NCI-H2171 treated with DMSO at 0.1 percent for 48 hours (cell line): ENCODE measurements at regions not wholly inside any gene's neighbourhood (a gene's known extent, or its start where the extent isn't known, plus 50 kb on each side); places are given as distances from the start of the nearest gene placed in this dataset.

Experiments
- DNase-seq: peaks from one replicate; lab custom pipeline; 2025; lab: John Stamatoyannopoulos, UW

DNA sequence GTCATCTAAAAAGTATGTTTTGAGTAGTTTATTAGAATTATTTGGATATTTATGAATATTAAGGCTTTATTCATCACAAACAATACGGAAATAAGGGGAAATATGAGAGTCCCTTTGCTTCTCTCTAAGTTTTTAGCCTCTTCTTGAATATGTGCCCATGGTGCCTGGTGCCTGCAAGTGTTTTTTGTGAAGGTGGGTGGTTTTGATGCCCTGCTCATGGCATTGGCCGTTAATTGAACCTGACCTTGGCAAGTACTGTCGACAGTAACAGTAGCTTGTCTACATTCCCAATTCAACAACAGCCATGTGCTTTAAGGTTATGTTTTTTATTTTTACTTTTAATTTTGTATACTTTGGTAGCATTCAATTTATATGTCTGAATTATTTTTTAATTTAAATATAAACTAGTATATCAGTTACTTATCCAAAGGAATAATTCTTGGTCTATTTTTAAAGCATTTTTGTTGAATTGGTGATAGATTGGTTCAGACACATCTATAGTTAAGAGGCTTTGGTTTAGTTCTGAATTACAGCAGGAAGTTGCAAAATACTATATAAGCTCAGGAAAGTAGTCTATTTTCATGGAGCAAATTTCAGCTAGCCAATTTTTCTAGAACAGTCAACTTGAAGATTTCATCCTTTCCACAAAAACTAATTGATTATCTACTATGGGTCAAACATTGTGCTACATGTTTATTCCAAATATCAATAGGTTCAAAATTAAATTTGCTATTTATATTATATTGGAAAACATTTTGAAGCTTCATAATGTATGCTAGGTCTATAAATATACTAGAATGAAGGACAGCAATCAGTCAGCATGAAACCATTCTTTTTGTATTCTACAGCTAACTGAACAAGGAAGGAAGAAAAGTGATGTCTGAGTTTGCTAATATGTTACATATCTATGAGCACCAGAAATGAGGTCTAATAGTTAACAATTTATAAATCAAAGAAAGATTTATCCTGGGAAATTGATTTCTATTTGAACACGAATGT lies 184.4 kb downstream of the MRPL39 start:
- DNase-seq = no peak

DNA sequence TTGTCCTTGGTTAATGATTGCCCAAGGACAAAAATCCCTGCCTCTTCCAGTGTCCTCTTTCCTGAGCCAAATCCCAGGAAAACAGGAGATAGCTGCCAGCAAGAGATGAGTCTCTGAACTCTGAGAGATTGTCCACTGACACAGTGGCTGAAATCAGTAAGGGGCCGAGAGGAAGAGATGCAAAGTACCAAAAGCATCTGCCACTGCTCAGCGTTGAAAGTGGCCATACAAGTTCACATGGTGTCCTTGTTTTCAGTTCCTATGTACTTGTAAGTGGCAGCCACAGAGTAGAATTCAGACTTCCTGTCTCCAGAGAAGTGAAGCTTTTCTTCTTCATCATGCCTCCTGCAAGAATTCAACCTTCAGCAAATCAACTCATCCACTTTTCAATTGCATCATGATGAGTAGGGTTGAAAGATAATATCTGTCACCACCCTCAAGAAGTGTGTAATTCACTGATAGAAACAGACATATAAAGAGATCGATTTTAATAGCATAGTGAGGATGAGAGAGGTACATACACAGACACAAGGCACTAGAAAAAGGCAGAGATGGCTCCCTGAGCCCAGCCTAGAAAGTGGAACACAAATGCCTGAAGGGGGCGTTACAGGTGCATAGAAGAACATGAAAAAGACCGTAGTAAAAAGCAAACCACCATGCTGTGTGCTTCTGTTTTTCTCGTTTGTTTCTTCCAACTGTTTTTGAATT lies 185.8 kb downstream of the MRPL39 start:
- DNase-seq = peak; percentile 1

- DNase-seq = no peak
Measured at GRCh38 chr21:25420831-25421230, 186.4 kb downstream of the MRPL39 start.

DNA sequence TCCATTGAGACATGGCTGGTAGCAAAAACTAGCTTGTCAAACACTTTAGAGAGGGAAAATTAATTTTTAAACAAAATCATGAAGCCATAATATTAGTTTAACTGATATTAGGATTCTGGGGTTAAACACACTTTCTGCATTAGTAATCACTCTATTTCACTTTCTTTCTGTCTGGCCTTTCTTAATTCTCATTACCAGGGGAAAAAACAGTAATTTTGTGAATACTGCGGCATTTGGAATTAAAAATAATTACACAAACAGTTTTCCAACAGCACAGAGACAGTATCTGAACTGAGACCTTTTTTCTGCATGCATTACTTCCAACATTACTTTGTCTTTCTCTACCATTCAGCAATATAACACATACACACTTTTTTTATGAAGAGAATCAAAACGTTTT lies 190.6 kb downstream of the MRPL39 start:
- no peak for DNase-seq

- DNase-seq = no peak
Measured at GRCh38 chr21:25412100-25412499, 195.2 kb downstream of the MRPL39 start.

- DNase-seq = peak; percentile 50
Measured at GRCh38 chr21:25409978-25410377, 197.3 kb downstream of the MRPL39 start.

- no peak for DNase-seq
Measured at GRCh38 chr21:25408666-25409065, 198.6 kb downstream of the MRPL39 start.

- no peak for DNase-seq
Measured at GRCh38 chr21:25406887-25407579, 200.2 kb downstream of the MRPL39 start.

DNA sequence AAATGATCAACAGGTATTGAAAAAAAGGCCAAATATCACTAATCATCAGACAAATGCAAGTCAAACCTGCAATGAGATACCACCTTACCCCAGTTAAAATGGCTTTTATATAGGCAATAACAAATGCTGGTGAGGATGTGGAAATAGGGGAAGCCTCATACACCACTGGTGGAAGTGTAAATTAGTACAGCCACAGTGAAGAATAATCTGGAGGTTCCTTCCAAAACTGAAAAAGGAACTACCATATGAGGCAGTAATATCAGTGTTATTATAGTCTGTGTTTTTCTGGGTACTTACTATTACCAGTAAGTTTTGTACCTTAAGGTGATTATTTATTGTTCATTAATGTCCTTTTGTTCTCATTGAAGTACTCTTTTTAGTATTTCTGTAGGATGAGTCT lies 201.3 kb downstream of the MRPL39 start:
- no peak for DNase-seq

DNA sequence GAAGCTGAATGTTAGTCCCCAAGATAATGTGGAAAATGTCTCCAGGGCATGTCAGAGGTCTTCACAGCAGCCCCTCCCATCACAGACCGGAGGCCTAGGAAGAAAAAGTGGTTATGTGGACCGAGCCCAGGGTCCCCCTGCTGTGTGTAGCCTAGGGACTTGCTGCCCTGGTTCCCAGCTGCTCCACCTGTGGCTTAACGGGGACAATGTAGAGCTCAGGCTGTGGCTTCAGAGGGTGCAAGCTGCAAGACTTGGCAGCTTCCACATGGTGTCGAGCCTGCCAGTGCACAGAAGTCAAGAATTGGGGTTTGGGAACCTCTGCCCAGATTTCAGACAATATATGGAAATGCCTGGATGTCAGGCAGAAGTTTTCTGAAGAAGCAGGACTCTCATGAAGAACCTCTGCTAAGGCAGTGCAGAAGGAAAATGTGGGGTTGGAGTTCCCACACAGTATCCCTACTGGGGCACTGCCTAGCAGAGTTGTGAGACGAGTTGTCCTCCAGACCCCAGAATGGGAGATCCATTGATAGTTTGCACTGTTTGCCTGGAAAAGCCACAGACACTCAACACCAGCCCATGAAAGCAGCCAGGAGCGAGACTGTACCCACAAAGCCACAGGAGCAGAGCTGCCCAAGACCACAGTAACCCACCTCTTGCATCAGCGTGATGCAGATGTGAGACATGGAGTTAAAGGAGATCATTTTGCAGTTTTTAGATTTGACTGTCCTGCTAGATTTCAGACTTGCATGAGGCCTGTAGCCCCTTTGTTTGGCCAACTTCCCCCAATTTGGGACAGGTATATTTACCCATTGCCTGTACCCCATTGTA lies 204.9 kb downstream of the MRPL39 start:
- no peak for DNase-seq

DNA sequence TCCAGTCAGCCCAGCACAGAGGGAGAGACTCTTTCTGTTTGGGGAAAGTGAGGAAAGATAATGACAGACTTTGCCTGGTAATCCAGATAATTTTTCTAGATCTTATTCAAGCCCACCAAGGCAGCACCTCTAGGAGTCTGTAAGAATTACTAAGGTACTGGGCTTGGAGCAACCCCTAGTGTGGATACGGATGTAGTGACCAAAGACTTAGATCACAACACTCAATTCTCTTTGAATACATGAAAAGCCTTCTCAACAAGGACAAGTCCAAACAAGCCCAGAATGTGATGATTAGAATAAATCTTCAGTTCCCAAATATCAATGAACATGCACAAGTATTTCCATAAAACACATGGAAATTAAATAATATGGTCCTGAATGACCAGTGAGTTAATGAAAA lies 206.9 kb downstream of the MRPL39 start:
- DNase-seq = no peak

GRCh38 chr21:25398630-25399029 lies 208.7 kb downstream of the MRPL39 start:
- no peak for DNase-seq

GRCh38 chr21:25396135-25396711 lies 211.1 kb downstream of the MRPL39 start:
- DNase-seq = no peak

GRCh38 chr21:25391777-25392176 lies 215.5 kb downstream of the MRPL39 start:
- DNase-seq = no peak

GRCh38 chr21:25390701-25391100 lies 216.6 kb downstream of the MRPL39 start:
- DNase-seq = no peak

DNA sequence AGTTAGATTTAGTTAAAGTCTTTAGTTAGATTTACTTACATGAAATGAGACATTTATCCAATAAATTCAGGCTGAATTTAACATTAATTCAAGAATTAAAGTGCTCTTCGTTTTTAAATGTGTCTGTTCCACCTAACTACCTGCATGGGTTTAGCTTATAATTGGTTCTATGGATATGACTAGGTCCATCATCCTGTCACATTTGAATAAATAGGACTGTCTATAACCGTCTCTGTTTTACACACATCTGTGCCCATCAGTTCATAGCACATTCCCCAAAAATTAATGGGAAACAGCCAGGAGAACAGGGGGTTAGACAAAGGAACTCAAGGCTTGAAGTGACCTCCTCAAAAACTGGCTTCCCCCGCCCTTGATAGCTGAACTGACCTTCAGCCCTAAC lies 219.6 kb downstream of the MRPL39 start:
- DNase-seq = no peak

DNA sequence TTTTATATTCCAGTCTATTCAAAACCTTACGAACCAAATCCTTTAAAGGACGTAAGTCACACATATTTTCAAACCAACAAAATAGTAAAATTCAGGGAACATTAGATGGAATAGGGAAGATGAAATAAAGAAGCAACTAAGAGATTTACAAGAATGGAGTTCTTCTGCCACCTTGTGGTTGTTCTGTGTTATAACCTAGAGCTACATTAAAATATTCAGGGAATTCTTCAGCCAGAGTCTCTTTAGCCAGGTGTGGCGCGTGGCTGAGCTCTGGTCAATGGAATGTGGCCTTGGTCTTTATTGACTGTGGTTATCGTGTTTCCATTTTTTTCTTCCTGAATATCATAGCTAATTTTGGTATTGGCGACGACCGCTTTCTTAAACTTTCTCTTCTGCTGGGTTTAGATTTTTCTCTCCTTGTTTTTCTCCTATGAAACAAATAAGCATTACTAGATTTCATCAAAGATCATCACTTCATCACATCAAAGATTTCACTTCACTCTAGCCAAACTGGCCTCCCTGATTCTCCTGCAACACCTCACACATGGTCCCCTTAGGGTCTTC lies 221.3 kb downstream of the MRPL39 start:
- peak; percentile 68 for DNase-seq

- DNase-seq = no peak
Measured at GRCh38 chr21:25385341-25385740, 221.9 kb downstream of the MRPL39 start.

- DNase-seq = no peak
Measured at GRCh38 chr21:25384782-25385181, 222.5 kb downstream of the MRPL39 start.

DNA sequence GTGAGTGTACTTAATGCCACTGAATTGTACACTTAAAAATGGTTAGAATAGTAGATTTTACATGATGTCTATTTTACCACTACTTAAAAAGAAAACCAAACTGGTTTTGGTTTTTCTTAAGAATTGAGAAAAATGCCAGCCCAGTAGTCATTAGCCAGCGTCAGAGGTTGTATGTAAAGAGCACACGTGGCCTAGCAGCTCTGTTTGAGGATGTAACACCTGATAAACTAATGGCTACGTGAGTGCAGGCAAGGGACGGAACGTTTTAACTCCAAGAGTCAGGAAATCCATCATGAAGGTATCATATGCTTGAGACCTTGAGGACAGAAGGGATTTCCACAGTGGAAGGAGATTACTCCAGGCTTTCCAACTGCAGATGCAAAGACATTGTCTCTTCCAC lies 223.7 kb downstream of the MRPL39 start:
- DNase-seq = no peak

GRCh38 chr21:25381936-25382452 lies 225.3 kb downstream of the MRPL39 start:
- DNase-seq = no peak
